ENCODE measurements at regions not wholly inside any gene's neighbourhood (a gene's known extent, or its start where the extent isn't known, plus 50 kb on each side); places are given as distances from the start of the nearest gene placed in this dataset.

DNA sequence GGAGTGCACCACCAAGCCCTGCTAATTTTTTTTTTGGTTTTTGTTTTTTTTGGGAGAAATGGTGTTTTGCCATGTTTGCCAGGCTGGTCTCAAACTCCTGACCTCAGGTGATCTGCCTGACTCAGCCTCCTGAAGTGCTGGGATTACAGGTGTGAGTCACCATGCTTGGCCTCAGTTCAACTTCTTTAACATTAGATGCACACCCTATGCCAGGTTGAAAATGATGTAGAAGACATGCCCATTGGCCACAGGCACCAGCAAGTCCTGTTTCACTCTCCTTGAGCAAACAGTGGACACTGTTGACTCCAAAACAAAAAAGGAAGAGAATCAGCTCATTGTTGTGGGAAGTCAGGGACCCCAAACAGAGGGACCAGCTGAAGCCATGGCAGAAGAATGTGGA is 1205.3 kb downstream of the REEP3 start:
- no peak overlapping the region for H3K4me3 ChIP-seq (ENCODE audit: low read length in 2 of 2)
- intact Hi-C loops (cut with DNase I), result no loop called here
- H3K27me3 ChIP-seq (ENCODE audit: control insufficient read depth in 1 of 2, insufficient read depth in 2 of 2, low read length in 1 of 2), result no peaks in the 10 kb centered on the region
- no peak for ATAC-seq (ENCODE audit: low FRiP score)
- no peak overlapping the region for H3K27ac ChIP-seq (ENCODE audit: low read depth in 1 of 2, low read length in 2 of 2)
- DNase-seq, result no peak
- H3K4me1 ChIP-seq (ENCODE audit: control insufficient read depth in 1 of 2, insufficient read depth in 2 of 2, low read length in 2 of 2), result peaks cover 0 to 3% of the 10 kb centered on the region in 2 donors
- no peaks in the 10 kb centered on the region for H3K9me3 ChIP-seq (ENCODE audit: control insufficient read depth, low read length)
- H3K36me3 ChIP-seq (ENCODE audit: control insufficient read depth in 1 of 2, insufficient read depth in 2 of 2, low read length in 1 of 2), result no peaks in the 10 kb centered on the region

- Histone ChIP-seq H3K36me3 (ENCODE audit: control insufficient read depth in 1 of 2, insufficient read depth in 2 of 2, low read length in 1 of 2) (no peaks in the 10 kb centered on the region), H3K27me3 (ENCODE audit: control insufficient read depth in 1 of 2, insufficient read depth in 2 of 2, low read length in 1 of 2) (no peaks in the 10 kb centered on the region), H3K9me3 (ENCODE audit: control insufficient read depth, low read length) (no peaks in the 10 kb centered on the region), H3K4me3 (ENCODE audit: low read length in 2 of 2) (no peak overlapping the region), H3K4me1 (ENCODE audit: control insufficient read depth in 1 of 2, insufficient read depth in 2 of 2, low read length in 2 of 2) (no peaks in the 10 kb centered on the region), H3K27ac (ENCODE audit: low read depth in 1 of 2, low read length in 2 of 2) (no peak overlapping the region)
- intact Hi-C loops (cut with DNase I), result no loop called here
- DNase-seq (no peak), ATAC-seq (ENCODE audit: low FRiP score) (no peak)
Observed at GRCh38 chr10:64731016-64731415, 1209.8 kb downstream of the REEP3 start.

- intact Hi-C loops (cut with DNase I), result no loop called here
- ATAC-seq (ENCODE audit: low FRiP score), result no peak
- H3K4me3 ChIP-seq (ENCODE audit: low read length in 2 of 2), result no peak overlapping the region
Observed at GRCh38 chr10:64732372-64732957, 1211.3 kb downstream of the REEP3 start.

DNA sequence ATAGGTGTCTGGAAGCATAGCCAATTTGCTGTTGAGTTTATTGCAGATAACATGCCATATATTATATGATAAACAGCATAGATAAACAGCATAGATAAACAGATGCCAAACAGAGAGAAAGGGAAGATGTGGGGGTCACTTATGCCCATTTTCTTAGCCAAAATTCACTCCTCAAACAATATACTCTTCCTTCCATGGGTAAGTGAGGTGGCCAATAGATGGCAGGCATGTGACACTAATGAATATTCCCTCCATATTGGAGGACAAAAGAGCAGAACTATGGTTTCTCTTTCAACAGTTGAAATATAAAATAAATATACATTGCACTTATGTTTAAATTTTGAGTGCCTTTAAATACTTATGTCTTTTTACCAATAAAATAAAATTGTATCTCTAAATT is 1212.8 kb downstream of the REEP3 start:
- H3K9me3 ChIP-seq (ENCODE audit: control insufficient read depth, low read length), result no peaks in the 10 kb centered on the region
- DNase-seq (no peak), ATAC-seq (ENCODE audit: low FRiP score) (no peak)
- intact Hi-C loops (cut with DNase I), result no loop called here
- H3K4me3 ChIP-seq (ENCODE audit: low read length in 2 of 2), result no peak overlapping the region
- H3K27me3 ChIP-seq (ENCODE audit: control insufficient read depth in 1 of 2, insufficient read depth in 2 of 2, low read length in 1 of 2), result no peaks in the 10 kb centered on the region
- H3K36me3 ChIP-seq (ENCODE audit: control insufficient read depth in 1 of 2, insufficient read depth in 2 of 2, low read length in 1 of 2), result no peaks in the 10 kb centered on the region
- no peak overlapping the region for H3K27ac ChIP-seq (ENCODE audit: low read depth in 1 of 2, low read length in 2 of 2)
- no peaks in the 10 kb centered on the region for H3K4me1 ChIP-seq (ENCODE audit: control insufficient read depth in 1 of 2, insufficient read depth in 2 of 2, low read length in 2 of 2)

More at GRCh38 chr10:64732372-64732957, 1211.3 kb downstream of the REEP3 start:
- Histone ChIP-seq H3K27me3 (ENCODE audit: control insufficient read depth in 1 of 2, insufficient read depth in 2 of 2, low read length in 1 of 2) (no peaks in the 10 kb centered on the region), H3K4me1 (ENCODE audit: control insufficient read depth in 1 of 2, insufficient read depth in 2 of 2, low read length in 2 of 2) (no peaks in the 10 kb centered on the region), H3K27ac (ENCODE audit: low read depth in 1 of 2, low read length in 2 of 2) (no peak overlapping the region), H3K36me3 (ENCODE audit: control insufficient read depth in 1 of 2, insufficient read depth in 2 of 2, low read length in 1 of 2) (no peaks in the 10 kb centered on the region), H3K9me3 (ENCODE audit: control insufficient read depth, low read length) (no peaks in the 10 kb centered on the region)
- WGBS, 2 donors, result 48 to 52% methylated on average over 8 of the region's 8 CpGs
- no peak for DNase-seq

- DNase-seq, result no peak
- H3K9me3 ChIP-seq (ENCODE audit: control insufficient read depth, low read length), result no peaks in the 10 kb centered on the region
- H3K36me3 ChIP-seq (ENCODE audit: control insufficient read depth in 1 of 2, insufficient read depth in 2 of 2, low read length in 1 of 2), result no peaks in the 10 kb centered on the region
- WGBS, 2 donors, result 56 to 59% methylated on average over 2 of the region's 2 CpGs
- H3K27ac ChIP-seq (ENCODE audit: low read depth in 1 of 2, low read length in 2 of 2), result no peak overlapping the region
- H3K4me1 ChIP-seq (ENCODE audit: control insufficient read depth in 1 of 2, insufficient read depth in 2 of 2, low read length in 2 of 2), result no peaks in the 10 kb centered on the region
- ATAC-seq (ENCODE audit: low FRiP score), result no peak
- H3K27me3 ChIP-seq (ENCODE audit: control insufficient read depth in 1 of 2, insufficient read depth in 2 of 2, low read length in 1 of 2), result no peaks in the 10 kb centered on the region
- H3K4me3 ChIP-seq (ENCODE audit: low read length in 2 of 2), result no peak overlapping the region
- intact Hi-C loops (cut with DNase I), result no loop called here
Observed at GRCh38 chr10:64738462-64738861, 1217.3 kb downstream of the REEP3 start.

DNA sequence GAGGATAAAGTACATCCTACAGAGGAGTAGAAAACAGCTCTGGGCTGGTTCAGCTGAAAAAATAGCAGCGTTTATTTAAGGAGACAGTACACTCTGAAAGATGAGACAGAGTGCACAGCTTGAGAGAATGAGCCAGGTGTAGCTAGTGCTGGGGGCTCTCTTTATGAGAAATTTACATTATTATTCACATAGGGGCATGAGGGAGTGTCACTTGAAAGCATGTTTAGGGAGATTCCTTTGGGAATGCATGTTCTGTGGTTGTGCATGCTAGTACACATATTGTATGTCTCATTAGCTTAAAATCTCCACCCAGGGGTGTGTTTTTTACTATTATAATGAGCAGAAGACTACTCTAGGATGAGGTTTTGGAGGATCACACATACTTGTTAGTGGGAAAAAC is 1224.4 kb downstream of the REEP3 start:
- Histone ChIP-seq H3K27me3 (ENCODE audit: control insufficient read depth in 1 of 2, insufficient read depth in 2 of 2, low read length in 1 of 2) (no peaks in the 10 kb centered on the region), H3K4me1 (ENCODE audit: control insufficient read depth in 1 of 2, insufficient read depth in 2 of 2, low read length in 2 of 2) (no peaks in the 10 kb centered on the region), H3K9me3 (ENCODE audit: control insufficient read depth, low read length) (no peaks in the 10 kb centered on the region), H3K36me3 (ENCODE audit: control insufficient read depth in 1 of 2, insufficient read depth in 2 of 2, low read length in 1 of 2) (no peaks in the 10 kb centered on the region), H3K27ac (ENCODE audit: low read depth in 1 of 2, low read length in 2 of 2) (no peak overlapping the region), H3K4me3 (ENCODE audit: low read length in 2 of 2) (no peak overlapping the region)
- ATAC-seq (ENCODE audit: low FRiP score), result no peak
- DNase-seq, result no peak
- 49 to 50% methylated on average over 1 of the region's 1 CpG for WGBS, 2 donors
- intact Hi-C loops (cut with DNase I), result no loop called here

DNA sequence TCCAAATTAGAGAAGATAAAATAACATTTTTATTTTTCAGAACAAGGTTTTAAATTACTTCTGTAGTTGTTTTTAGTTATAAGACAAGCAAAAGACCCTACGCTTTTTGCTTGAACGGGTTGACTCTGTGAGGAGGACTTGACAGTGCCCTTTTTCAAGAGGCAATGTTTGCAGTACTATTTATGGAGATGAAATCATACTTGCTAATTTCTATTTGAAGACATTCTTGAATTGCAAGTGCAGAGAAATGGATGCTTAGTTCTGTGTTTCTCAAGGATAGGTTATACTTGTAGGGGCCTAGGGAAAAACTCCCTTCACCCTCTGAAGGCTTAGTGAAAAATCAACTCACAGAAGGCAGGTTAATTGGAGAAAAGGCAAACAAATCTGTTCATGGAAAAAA is 1229.5 kb downstream of the REEP3 start:
- intact Hi-C loops (cut with DNase I), result no loop called here
- 22% methylated on average over 2 of the region's 2 CpGs for WGBS, 2 donors
- no peak for ATAC-seq (ENCODE audit: low FRiP score)

DNA sequence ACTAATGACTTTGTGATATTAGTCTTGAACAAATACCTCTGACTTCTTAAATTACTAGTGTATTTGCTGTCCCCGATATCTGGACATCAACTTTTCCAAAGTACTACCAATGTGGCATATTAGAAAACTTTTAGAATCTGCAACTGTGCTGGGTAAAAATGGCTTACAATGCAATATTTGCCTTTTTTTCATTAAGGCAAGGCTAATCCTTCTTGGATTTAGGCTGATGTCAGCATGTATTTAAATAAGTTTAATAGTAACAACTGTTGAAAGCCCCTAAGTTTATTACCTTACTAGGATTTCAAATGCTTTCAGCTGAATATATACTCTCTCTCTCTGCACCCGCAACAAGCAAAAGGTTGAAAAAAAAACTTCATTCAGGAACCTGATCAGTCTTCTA is 1232.3 kb downstream of the REEP3 start:
- no peaks in the 10 kb centered on the region for H3K27me3 ChIP-seq (ENCODE audit: control insufficient read depth in 1 of 2, insufficient read depth in 2 of 2, low read length in 1 of 2)
- H3K9me3 ChIP-seq (ENCODE audit: control insufficient read depth, low read length), result no peaks in the 10 kb centered on the region
- no peaks in the 10 kb centered on the region for H3K36me3 ChIP-seq (ENCODE audit: control insufficient read depth in 1 of 2, insufficient read depth in 2 of 2, low read length in 1 of 2)
- intact Hi-C loops (cut with DNase I), result no loop called here
- H3K4me3 ChIP-seq (ENCODE audit: low read length in 2 of 2), result no peak overlapping the region
- no peaks in the 10 kb centered on the region for H3K4me1 ChIP-seq (ENCODE audit: control insufficient read depth in 1 of 2, insufficient read depth in 2 of 2, low read length in 2 of 2)
- ATAC-seq (ENCODE audit: low FRiP score), result no peak
- WGBS, 2 donors, result 89 to 90% methylated on average over 2 of the region's 2 CpGs
- no peak overlapping the region for H3K27ac ChIP-seq (ENCODE audit: low read depth in 1 of 2, low read length in 2 of 2)
- DNase-seq, result no peak

More for the DNA sequence above, 1229.5 kb downstream of the REEP3 start:
- Histone ChIP-seq H3K27me3 (ENCODE audit: control insufficient read depth in 1 of 2, insufficient read depth in 2 of 2, low read length in 1 of 2) (no peaks in the 10 kb centered on the region), H3K4me3 (ENCODE audit: low read length in 2 of 2) (no peak overlapping the region), H3K36me3 (ENCODE audit: control insufficient read depth in 1 of 2, insufficient read depth in 2 of 2, low read length in 1 of 2) (no peaks in the 10 kb centered on the region), H3K9me3 (ENCODE audit: control insufficient read depth, low read length) (no peaks in the 10 kb centered on the region), H3K4me1 (ENCODE audit: control insufficient read depth in 1 of 2, insufficient read depth in 2 of 2, low read length in 2 of 2) (no peaks in the 10 kb centered on the region), H3K27ac (ENCODE audit: low read depth in 1 of 2, low read length in 2 of 2) (no peak overlapping the region)
- DNase-seq, result no peak

- H3K4me1 ChIP-seq (ENCODE audit: control insufficient read depth in 1 of 2, insufficient read depth in 2 of 2, low read length in 2 of 2), result no peaks in the 10 kb centered on the region
- WGBS, 2 donors, result 81 to 84% methylated on average over 4 of the region's 4 CpGs
Observed at GRCh38 chr10:64760371-64760770, 1239.2 kb downstream of the REEP3 start.

More at GRCh38 chr10:64760371-64760770, 1239.2 kb downstream of the REEP3 start:
- ATAC-seq (ENCODE audit: low FRiP score), result no peak
- no peak overlapping the region for H3K4me3 ChIP-seq (ENCODE audit: low read length in 2 of 2)
- H3K27ac ChIP-seq (ENCODE audit: low read depth in 1 of 2, low read length in 2 of 2), result no peak overlapping the region
- no peaks in the 10 kb centered on the region for H3K36me3 ChIP-seq (ENCODE audit: control insufficient read depth in 1 of 2, insufficient read depth in 2 of 2, low read length in 1 of 2)
- no peaks in the 10 kb centered on the region for H3K27me3 ChIP-seq (ENCODE audit: control insufficient read depth in 1 of 2, insufficient read depth in 2 of 2, low read length in 1 of 2)
- intact Hi-C loops (cut with DNase I), result no loop called here
- no peaks in the 10 kb centered on the region for H3K9me3 ChIP-seq (ENCODE audit: control insufficient read depth, low read length)
- no peak for DNase-seq

All from aorta (tissue), 5 donors.